Prostate gland (tissue), 2 donors: ENCODE measurements at regions not wholly inside any gene's neighbourhood (a gene's known extent, or its start where the extent isn't known, plus 50 kb on each side); places are given as distances from the start of the nearest gene placed in this dataset.

Source experiments
- POLR2A ChIP-seq: fragments of 450-650 bp; IDR thresholded peaks from one replicate; pipeline ENCODE4 v1.6.1; 2016; ENCODE audit warnings: antibody characterized with exemption, mild to moderate bottlenecking
- TF ChIP-seq, protein P1 (sequence below), 4 experiments: fragments of 200-600 bp in 2 of 4; fragments of 450-650 bp in 2 of 4; sonication (generic) in 2 of 4; IDR thresholded peaks; 1 replicate in 3 of 4; 2 replicates in 1 of 4; pipeline ENCODE4 v1.5.1; 2016 to 2019; ENCODE audit warnings: antibody characterized with exemption in 4 of 4, mild to moderate bottlenecking in 2 of 4, moderate library complexity in 2 of 4

DNA sequence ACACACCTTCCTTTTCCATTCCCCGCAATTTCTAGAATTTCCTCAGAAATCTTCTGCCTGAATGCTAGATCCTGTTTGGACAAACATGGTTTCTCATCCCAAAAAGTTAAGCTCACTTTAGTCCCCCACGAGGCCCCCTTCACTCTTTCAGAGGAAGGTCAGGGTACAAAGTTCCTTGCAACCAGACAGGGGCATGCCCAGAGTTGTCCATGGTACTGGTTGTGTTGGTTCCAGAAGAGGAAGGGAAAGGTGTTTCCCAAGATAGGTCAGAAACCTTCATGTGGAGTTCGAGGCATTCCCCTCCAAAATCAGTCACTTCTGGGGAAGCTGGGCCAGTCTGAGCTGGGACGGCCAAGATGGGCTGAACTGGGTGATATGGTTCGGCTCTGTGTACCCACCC is 167.6 kb upstream of the MAFB start:
- TF ChIP-seq, protein P1, sequence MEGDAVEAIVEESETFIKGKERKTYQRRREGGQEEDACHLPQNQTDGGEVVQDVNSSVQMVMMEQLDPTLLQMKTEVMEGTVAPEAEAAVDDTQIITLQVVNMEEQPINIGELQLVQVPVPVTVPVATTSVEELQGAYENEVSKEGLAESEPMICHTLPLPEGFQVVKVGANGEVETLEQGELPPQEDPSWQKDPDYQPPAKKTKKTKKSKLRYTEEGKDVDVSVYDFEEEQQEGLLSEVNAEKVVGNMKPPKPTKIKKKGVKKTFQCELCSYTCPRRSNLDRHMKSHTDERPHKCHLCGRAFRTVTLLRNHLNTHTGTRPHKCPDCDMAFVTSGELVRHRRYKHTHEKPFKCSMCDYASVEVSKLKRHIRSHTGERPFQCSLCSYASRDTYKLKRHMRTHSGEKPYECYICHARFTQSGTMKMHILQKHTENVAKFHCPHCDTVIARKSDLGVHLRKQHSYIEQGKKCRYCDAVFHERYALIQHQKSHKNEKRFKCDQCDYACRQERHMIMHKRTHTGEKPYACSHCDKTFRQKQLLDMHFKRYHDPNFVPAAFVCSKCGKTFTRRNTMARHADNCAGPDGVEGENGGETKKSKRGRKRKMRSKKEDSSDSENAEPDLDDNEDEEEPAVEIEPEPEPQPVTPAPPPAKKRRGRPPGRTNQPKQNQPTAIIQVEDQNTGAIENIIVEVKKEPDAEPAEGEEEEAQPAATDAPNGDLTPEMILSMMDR (IDR thresholded peaks at IDR 0.05), result no peak
- no peak for TF ChIP-seq POLR2A
